ENCODE measurements at regions not wholly inside any gene's neighbourhood (a gene's known extent, or its start where the extent isn't known, plus 50 kb on each side); places are given as distances from the start of the nearest gene placed in this dataset.

DNA sequence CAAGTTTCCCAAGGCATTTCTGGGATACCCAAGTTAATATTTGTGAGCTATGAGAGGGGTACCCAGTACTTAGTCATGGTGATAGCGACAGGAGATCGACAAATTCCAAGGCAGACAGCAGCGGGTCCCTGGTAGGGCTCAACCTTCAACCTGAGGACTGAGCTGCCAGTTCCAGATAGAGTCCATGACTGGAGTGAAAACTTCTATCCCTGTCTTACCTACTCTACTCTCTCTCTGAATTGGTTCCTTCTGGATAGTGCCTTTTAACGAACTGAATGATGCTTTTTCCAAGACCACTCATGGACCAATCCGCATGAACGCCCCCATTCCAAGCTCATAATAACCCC, 76.9 kb upstream of the ALG10 start:
- TF ChIP-seq, protein P1, sequence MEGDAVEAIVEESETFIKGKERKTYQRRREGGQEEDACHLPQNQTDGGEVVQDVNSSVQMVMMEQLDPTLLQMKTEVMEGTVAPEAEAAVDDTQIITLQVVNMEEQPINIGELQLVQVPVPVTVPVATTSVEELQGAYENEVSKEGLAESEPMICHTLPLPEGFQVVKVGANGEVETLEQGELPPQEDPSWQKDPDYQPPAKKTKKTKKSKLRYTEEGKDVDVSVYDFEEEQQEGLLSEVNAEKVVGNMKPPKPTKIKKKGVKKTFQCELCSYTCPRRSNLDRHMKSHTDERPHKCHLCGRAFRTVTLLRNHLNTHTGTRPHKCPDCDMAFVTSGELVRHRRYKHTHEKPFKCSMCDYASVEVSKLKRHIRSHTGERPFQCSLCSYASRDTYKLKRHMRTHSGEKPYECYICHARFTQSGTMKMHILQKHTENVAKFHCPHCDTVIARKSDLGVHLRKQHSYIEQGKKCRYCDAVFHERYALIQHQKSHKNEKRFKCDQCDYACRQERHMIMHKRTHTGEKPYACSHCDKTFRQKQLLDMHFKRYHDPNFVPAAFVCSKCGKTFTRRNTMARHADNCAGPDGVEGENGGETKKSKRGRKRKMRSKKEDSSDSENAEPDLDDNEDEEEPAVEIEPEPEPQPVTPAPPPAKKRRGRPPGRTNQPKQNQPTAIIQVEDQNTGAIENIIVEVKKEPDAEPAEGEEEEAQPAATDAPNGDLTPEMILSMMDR (IDR thresholded peaks at IDR 0.05; ENCODE audit: low read depth, low read length), result no peak
- no peak for TF ChIP-seq EZH2phosphoT487 (IDR thresholded peaks at IDR 0.05; ENCODE audit: low read depth)

Measured in OCI-LY3 (cell line).